ENCODE measurements at regions not wholly inside any gene's neighbourhood (a gene's known extent, or its start where the extent isn't known, plus 50 kb on each side); places are given as distances from the start of the nearest gene placed in this dataset.

DNA sequence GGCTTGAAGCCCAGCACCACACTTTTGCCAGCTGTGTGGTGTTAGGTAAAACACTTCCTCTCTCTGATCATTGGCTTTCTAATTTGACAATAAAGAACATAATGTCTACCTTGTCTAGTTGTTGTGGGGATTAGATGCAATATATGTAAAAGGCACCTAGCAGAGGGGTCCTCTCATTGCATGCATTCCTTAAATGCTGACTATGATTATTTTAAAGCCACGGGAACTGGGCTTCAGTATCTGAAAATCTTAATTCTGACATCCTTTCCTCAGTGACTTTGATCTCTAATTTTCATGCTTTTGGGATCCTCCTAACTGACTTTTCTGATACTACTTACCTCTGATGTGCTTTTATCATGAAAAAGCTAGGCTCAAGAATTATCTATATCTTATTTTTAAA is 596.3 kb downstream of the TAFA4 start:
- TF ChIP-seq CTCF (IDR thresholded peaks at IDR 0.05), result no peak
- H3K27ac ChIP-seq, result no peak overlapping the region
- H3K27me3 ChIP-seq, result no peaks in the 10 kb centered on the region
- no peaks in the 10 kb centered on the region for H3K36me3 ChIP-seq
- H3K4me1 ChIP-seq, result no peaks in the 10 kb centered on the region
- no peak for DNase-seq (ENCODE audit: low spot score)
- no peak overlapping the region for H3K4me3 ChIP-seq
- no peaks in the 10 kb centered on the region for H3K9me3 ChIP-seq

DNA sequence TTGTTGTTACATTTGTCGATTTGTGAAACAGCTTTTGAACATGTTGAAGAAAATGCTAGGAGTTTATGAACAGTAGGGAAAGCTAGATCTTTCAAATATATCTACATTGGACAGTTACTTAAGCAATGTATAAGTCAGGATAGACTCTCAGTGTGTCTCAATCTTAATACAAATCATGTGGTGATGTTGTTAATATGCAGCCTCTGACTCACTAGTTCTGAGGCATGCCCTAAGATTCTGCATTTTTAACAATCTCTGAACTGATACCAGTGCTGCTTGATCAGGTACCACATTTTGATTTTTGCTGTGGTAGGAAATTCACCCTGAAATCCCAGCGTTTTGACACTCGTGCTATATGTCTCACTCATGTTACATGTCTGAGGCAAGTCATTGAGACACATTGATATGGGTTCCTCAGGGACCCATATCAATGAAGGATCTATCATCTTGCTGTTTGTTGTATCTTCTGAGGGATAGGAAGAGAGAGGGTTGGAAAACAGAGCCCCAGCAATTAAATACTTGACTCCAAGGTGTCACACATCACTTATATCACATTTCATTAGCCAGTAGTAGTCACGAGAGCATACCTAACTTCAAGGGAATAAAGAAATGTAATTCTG is 597.9 kb downstream of the TAFA4 start:
- no peak for DNase-seq (ENCODE audit: low spot score)
- Histone ChIP-seq H3K4me1 (no peaks in the 10 kb centered on the region), H3K27ac (no peak overlapping the region), H3K36me3 (no peaks in the 10 kb centered on the region), H3K9me3 (no peaks in the 10 kb centered on the region), H3K4me3 (no peak overlapping the region), H3K27me3 (no peaks in the 10 kb centered on the region)
- no peak for TF ChIP-seq CTCF (IDR thresholded peaks at IDR 0.05)

GRCh38 chr3:68328049-68328448 is 604.3 kb downstream of the TAFA4 start:
- Histone ChIP-seq H3K9me3 (no peaks in the 10 kb centered on the region), H3K27ac (no peak overlapping the region), H3K4me1 (no peaks in the 10 kb centered on the region), H3K4me3 (no peak overlapping the region), H3K27me3 (no peaks in the 10 kb centered on the region), H3K36me3 (no peaks in the 10 kb centered on the region)
- DNase-seq (ENCODE audit: low spot score), result no peak
- TF ChIP-seq CTCF (IDR thresholded peaks at IDR 0.05), result no peak

DNA sequence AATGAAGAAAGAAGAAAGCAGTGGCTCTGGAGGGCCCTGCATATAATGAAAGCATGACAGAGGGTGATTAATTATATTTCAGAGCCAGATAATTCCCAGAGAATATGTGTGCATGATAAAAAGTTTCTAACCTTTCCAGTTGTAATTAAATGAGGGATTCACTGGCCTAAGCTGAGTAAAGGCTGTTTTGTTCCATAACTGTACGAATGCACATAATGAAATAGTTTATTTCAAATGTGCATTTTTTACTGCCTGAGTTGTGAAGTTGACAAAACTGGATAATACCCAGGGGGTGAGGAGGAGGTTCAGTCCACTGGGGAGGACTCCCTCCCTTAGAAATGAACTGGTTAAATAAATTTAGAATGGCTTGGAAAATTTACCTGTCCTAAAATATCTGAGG is 616.4 kb downstream of the TAFA4 start:
- H3K36me3 ChIP-seq, result no peaks in the 10 kb centered on the region
- H3K4me1 ChIP-seq, result no peaks in the 10 kb centered on the region
- H3K9me3 ChIP-seq, result no peaks in the 10 kb centered on the region
- H3K4me3 ChIP-seq, result no peak overlapping the region
- H3K27ac ChIP-seq, result no peak overlapping the region
- DNase-seq (ENCODE audit: low spot score), result no peak
- no peaks in the 10 kb centered on the region for H3K27me3 ChIP-seq
- no peak for TF ChIP-seq CTCF (IDR thresholded peaks at IDR 0.05)

DNA sequence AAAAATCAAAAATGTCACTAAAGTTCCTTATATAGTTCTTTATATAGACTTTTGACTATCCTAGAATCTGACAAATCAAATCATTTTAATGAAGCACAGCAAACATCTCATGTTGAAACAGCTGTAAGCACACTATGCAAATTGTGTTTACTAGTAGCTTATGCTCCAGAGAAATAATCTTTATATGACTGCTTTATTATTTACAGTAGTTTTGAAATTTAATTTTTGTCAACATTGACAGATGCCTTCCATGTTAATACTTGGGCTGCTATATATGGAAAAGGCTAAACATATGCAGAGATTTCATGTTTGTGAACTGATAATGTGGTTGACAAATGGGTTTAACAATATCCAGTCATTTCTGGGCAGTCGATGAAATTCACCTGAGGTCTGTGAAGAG is 616.8 kb downstream of the TAFA4 start:
- no peak for TF ChIP-seq CTCF (IDR thresholded peaks at IDR 0.05)
- Histone ChIP-seq H3K27me3 (no peaks in the 10 kb centered on the region), H3K27ac (no peak overlapping the region), H3K4me3 (no peak overlapping the region), H3K4me1 (no peaks in the 10 kb centered on the region), H3K9me3 (no peaks in the 10 kb centered on the region), H3K36me3 (no peaks in the 10 kb centered on the region)
- no peak for DNase-seq (ENCODE audit: low spot score)

- H3K9me3 ChIP-seq, result no peaks in the 10 kb centered on the region
- no peaks in the 10 kb centered on the region for H3K27me3 ChIP-seq
- H3K27ac ChIP-seq, result no peak overlapping the region
- H3K4me1 ChIP-seq, result no peaks in the 10 kb centered on the region
- no peak for DNase-seq (ENCODE audit: low spot score)
- no peaks in the 10 kb centered on the region for H3K36me3 ChIP-seq
- TF ChIP-seq CTCF (IDR thresholded peaks at IDR 0.05), result no peak
- H3K4me3 ChIP-seq, result no peak overlapping the region
Observed at GRCh38 chr3:68306571-68306970, 625.8 kb downstream of the TAFA4 start.

Measured in right atrium auricular region (tissue), 2 donors.